ENCODE measurements at regions not wholly inside any gene's neighbourhood (a gene's known extent, or its start where the extent isn't known, plus 50 kb on each side); places are given as distances from the start of the nearest gene placed in this dataset.

DNA sequence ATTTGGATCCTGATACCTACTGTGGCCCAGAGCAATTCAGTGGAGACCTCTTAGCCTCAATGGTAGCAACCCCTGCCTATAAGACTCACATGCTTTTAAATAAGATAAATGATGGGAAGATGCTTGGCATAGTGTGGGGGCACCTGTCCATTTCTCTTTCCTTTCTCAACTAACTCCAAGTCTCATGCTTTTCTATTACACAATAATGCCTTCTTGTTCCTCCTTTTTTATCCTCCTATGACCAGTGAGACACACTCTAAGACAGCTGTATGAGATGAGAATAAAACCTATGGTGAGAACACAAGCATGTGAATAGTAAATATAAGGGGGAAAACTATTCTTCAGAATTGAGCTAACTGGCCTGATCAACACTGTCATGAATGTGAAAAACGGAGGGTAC is 147.0 kb upstream of the STXBP5 start:
- POLR2A ChIA-PET, result no interaction called here
- Mint-ChIP-seq H3K36me3 (ENCODE audit: low read depth) (no peaks in the 10 kb centered on the region), H3K27ac (no peak overlapping the region), H3K4me1 (no peaks in the 10 kb centered on the region), H3K4me3 (no peak overlapping the region), H3K27me3 (no peaks in the 10 kb centered on the region), H3K9me3 (no peaks in the 10 kb centered on the region)
- no peak for DNase-seq
- CTCF ChIA-PET, result no interaction called here

DNA sequence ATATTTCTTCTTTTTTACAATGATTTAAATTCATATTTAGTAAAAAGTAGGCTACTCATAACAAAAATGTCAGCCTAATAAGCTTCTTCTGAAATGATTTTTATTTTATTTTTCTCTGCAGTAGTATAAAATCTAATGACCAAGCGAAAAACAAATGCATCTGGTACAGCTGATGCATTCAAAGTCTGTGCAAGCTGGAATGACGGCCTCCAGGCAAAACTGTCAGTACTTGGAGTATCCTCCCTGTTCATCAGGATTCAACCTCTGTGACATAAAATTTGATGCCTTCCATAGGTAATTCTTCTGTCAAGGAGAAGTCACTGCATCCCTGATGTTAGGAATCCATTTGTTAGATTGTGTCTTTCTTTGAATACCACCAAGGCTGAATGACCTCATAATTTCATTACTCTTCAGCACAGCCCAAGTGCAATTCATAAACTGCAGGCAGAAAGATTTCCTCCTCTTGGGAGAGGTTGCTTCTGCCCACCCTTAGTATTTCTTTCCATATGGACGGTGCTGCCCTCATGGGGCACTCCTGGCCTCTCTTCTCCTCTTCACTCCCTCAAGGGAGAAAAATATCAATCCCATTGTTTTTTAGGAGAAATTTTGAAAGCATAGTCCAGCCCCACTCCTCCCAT is 146.4 kb upstream of the STXBP5 start:
- POLR2A ChIA-PET, result no interaction called here
- CTCF ChIA-PET, result no interaction called here
- DNase-seq, result no peak
- Mint-ChIP-seq H3K9me3 (no peaks in the 10 kb centered on the region), H3K4me3 (no peak overlapping the region), H3K4me1 (no peaks in the 10 kb centered on the region), H3K36me3 (ENCODE audit: low read depth) (no peaks in the 10 kb centered on the region), H3K27me3 (no peaks in the 10 kb centered on the region), H3K27ac (no peak overlapping the region)

DNA sequence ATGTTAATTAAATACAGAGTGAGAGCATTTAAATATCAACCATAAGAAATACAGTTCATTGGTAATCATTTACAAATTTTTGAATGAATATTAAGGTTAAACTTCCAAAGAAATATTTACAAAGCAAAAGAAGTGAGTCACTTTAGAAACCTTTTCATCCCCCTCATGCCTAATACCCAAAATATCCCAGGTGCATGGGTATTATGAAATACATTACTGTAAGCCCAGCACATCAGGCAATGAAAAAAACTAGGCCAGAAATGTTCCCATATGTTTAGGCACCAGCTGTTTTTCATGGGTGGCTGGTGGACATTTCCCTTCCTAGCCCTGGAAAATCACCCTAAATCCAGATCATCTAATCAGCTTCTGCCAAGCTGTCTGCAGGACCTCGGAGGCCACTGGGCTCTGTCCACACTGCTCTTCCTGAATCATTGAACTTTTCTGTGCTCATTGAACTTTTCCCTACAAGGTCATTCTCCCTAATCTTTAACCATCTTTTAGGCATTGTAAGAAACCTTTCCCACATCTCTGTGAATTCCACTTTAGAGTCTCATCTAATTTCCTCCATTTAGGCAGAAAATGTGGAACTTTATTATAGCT is 145.3 kb upstream of the STXBP5 start:
- no peak for DNase-seq
- H3K27me3 Mint-ChIP-seq, result no peaks in the 10 kb centered on the region
- no peak overlapping the region for H3K27ac Mint-ChIP-seq
- POLR2A ChIA-PET, result no interaction called here
- CTCF ChIA-PET, result interaction anchor here (1.1 to 1.2 kb wide), 2 partner anchors 10 to 16 kb away, joined by 3 read pairs; no protein-coding TSS in a partner anchor
- no peaks in the 10 kb centered on the region for H3K36me3 Mint-ChIP-seq (ENCODE audit: low read depth)
- peaks cover under 1% of the 10 kb centered on the region for H3K4me1 Mint-ChIP-seq
- peaks cover under 1% of the 10 kb centered on the region for H3K9me3 Mint-ChIP-seq
- no peak overlapping the region for H3K4me3 Mint-ChIP-seq

DNA sequence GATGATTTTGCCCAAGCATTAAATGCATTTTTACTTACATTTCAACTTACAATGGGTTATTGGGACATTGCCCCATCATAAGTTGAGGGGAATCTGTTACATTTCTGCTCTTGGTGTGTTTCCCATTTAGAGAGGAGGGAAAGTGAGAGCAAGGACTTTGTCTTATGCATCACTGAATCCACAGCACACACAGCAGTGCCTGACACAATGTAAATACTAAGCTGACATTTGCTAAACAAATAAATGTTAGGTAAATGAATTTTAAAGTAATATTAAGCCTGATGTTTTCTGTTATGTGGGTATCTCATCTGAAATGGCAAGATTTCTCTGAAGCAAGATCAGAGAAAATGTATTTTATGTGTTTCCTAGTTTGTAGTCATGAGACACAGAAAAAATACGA is 143.6 kb upstream of the STXBP5 start:
- H3K4me3 Mint-ChIP-seq, result no peak overlapping the region
- H3K27ac Mint-ChIP-seq, result no peak overlapping the region
- DNase-seq, result no peak
- no peaks in the 10 kb centered on the region for H3K36me3 Mint-ChIP-seq (ENCODE audit: low read depth)
- ChIA-PET POLR2A (no interaction called here), CTCF (no interaction called here)
- H3K27me3 Mint-ChIP-seq, result no peaks in the 10 kb centered on the region
- peaks cover 12% of the 10 kb centered on the region for H3K4me1 Mint-ChIP-seq
- peaks cover 10% of the 10 kb centered on the region for H3K9me3 Mint-ChIP-seq

DNA sequence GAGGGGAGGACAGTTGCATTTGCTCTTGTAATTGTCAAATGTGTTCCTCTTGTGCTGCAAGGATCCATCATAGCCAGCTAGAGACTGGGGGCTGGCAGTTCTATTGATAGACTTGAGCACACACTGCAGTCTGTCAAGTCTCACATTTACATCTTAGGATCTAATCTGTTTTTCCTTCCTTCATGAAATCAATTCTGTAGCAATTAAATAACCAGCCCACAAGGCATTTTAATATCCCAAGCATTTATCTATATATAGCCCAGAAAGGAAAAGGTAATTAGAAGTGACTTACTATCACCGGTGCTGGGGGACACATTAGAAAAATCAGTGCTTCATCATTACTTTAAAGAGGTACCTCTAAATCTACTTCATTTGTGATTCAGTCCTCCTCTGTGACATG is 143.0 kb upstream of the STXBP5 start:
- H3K27ac Mint-ChIP-seq, result peak overlapping the region; percentile 19
- H3K4me1 Mint-ChIP-seq, result peaks cover 13% of the 10 kb centered on the region
- CTCF ChIA-PET, result no interaction called here
- H3K4me3 Mint-ChIP-seq, result no peak overlapping the region
- no peak for DNase-seq
- peaks cover 11% of the 10 kb centered on the region for H3K9me3 Mint-ChIP-seq
- POLR2A ChIA-PET, result no interaction called here
- no peaks in the 10 kb centered on the region for H3K36me3 Mint-ChIP-seq (ENCODE audit: low read depth)
- H3K27me3 Mint-ChIP-seq, result no peaks in the 10 kb centered on the region

DNA sequence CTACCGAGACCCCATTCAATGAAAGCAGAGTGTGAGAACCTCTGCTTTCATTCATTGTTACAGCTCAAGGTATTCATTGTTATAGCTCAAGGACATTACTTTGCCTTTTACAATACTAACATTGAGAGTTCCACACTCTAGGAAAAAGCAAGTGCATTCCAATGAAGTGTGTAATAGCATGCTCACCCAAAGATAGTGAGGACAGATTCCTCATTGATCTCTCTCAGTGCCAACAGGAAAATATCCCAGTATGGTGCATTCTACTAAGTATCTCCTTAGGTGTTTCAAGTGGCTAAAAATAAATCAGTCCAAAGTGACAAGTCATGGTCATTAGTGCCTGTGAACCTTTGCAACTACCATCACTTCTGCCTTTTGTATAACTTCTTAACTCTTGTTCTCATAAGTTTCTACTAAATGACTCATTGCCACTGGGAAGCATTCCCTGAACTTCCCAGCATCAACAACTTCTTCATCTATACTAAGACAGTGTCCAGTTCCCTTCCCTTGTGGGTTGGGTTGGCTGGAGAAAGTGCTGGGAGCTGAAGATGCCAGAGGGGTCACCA is 140.7 kb upstream of the STXBP5 start:
- ChIA-PET POLR2A (no interaction called here), CTCF (no interaction called here)
- H3K9me3 Mint-ChIP-seq, result peaks cover 16% of the 10 kb centered on the region
- no peak overlapping the region for H3K27ac Mint-ChIP-seq
- H3K27me3 Mint-ChIP-seq, result no peaks in the 10 kb centered on the region
- H3K36me3 Mint-ChIP-seq (ENCODE audit: low read depth), result no peaks in the 10 kb centered on the region
- DNase-seq, result no peak
- peaks cover 13% of the 10 kb centered on the region for H3K4me1 Mint-ChIP-seq
- no peak overlapping the region for H3K4me3 Mint-ChIP-seq

DNA sequence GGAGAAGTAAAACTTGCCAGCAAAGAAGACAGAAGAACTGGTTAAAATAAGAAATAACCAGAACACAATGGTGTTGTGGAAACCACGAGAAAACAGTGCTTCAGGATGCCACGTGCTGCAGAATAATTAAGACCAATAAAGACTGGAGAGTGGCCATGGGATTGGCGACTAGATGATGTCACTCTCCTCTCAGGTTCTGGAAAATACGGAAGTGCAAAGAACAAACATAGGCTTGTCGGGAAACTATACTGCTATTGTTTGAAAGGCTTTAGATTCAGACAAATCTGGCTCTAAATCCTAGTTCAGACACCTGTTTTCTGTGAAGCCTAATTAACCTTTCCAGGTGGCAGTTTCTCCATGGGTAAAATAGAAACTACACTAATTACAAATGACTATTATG is 138.4 kb upstream of the STXBP5 start:
- ChIA-PET POLR2A (no interaction called here), CTCF (no interaction called here)
- no peak for DNase-seq
- Mint-ChIP-seq H3K27me3 (no peaks in the 10 kb centered on the region), H3K27ac (no peak overlapping the region), H3K9me3 (peaks cover 30% of the 10 kb centered on the region), H3K36me3 (ENCODE audit: low read depth) (no peaks in the 10 kb centered on the region), H3K4me3 (no peak overlapping the region), H3K4me1 (peaks cover 13% of the 10 kb centered on the region)

DNA sequence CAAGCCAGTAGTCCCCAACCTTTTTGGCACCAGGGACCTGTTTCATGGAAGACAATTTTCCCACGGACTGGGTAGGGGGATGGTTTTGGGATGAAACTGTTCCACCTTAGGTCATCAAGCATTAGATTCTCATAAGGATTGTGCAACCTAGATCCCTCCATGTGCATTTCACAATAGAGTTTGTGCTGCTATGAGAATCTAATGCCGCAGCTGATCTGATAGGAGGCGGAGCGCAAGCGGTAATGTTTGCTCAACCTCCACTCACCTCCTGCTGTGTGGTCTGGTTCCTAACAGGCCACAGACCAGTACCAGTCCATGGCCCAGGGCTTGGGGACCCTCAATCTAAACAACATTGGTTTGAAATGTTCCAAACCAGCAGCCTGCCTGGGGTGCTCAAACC is 137.0 kb upstream of the STXBP5 start:
- Mint-ChIP-seq H3K4me3 (no peak overlapping the region), H3K9me3 (peaks cover 30% of the 10 kb centered on the region), H3K27me3 (no peaks in the 10 kb centered on the region), H3K4me1 (peaks cover 13% of the 10 kb centered on the region), H3K36me3 (ENCODE audit: low read depth) (no peaks in the 10 kb centered on the region), H3K27ac (no peak overlapping the region)
- CTCF ChIA-PET, result no interaction called here
- POLR2A ChIA-PET, result no interaction called here
- no peak for DNase-seq

DNA sequence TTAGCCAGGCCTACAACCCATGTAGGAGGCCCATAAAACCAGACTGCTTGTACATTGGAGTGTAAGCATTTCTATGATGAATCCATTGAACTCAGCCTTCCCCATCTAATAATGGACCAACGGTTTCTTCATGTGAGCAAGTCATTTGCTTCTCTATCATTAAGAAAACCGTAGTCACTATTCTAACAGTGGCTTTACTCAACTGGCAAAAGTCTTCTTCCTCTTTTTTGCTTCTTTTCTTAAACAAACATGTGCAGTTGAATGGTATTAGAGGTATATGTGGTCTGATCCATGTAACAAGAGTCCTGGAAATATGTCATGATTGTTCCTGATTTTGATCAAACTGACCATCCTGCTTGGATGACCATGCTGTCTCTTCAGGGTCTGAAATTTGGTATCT is 132.4 kb upstream of the STXBP5 start:
- Mint-ChIP-seq H3K36me3 (ENCODE audit: low read depth) (no peaks in the 10 kb centered on the region), H3K27me3 (no peaks in the 10 kb centered on the region), H3K27ac (no peak overlapping the region), H3K9me3 (peaks cover 17% of the 10 kb centered on the region), H3K4me3 (no peak overlapping the region), H3K4me1 (no peaks in the 10 kb centered on the region)
- ChIA-PET CTCF (no interaction called here), POLR2A (no interaction called here)
- no peak for DNase-seq

DNA sequence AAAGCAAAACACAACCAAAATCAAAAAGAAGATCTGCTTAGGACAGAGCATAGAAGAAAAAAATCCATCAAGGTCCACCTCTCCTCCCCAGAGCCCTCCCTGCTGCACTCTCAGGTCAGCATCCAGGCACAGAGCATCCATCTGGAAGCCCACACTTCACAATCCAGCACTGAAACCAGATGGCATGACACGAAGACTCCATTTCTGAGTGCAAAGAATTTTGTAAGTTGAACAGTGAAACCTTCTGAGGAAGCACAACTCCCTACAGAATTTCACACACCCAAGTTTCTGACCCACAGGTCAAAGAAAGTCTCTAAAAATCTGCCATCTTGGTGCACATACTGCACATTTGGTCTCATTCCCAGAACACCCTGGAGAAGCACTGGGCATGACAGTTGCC is 128.8 kb upstream of the STXBP5 start:
- ChIA-PET CTCF (no interaction called here), POLR2A (no interaction called here)
- H3K27ac Mint-ChIP-seq, result no peak overlapping the region
- H3K4me3 Mint-ChIP-seq, result no peak overlapping the region
- no peaks in the 10 kb centered on the region for H3K36me3 Mint-ChIP-seq (ENCODE audit: low read depth)
- H3K27me3 Mint-ChIP-seq, result no peaks in the 10 kb centered on the region
- no peak for DNase-seq
- H3K9me3 Mint-ChIP-seq, result no peaks in the 10 kb centered on the region
- H3K4me1 Mint-ChIP-seq, result no peaks in the 10 kb centered on the region

DNA sequence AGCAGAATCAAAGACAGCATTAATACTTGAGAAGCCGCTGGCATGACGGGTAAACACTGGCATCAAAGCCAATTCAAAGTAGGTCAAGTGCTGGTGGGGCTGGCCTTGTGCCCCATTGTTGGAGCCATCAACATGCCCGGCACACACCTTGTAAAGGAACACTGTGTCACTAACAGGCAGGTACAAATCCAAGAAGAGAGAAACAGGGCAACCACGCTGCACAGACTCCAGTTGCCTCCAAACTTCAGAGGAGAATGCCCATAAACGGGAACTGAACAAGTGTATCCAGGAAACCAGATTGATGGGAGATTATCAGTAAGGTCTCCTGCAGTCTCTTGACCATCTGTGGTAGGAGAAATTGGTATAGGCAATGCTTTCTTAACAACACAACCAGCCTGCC is 127.0 kb upstream of the STXBP5 start:
- Mint-ChIP-seq H3K4me3 (no peak overlapping the region), H3K27me3 (no peaks in the 10 kb centered on the region), H3K27ac (no peak overlapping the region), H3K9me3 (no peaks in the 10 kb centered on the region), H3K36me3 (ENCODE audit: low read depth) (no peaks in the 10 kb centered on the region), H3K4me1 (no peaks in the 10 kb centered on the region)
- ChIA-PET POLR2A (no interaction called here), CTCF (interaction anchor here (0.6 to 1.6 kb wide), 2 partner anchors 13 to 130 kb away, joined by 3 read pairs; no protein-coding TSS in a partner anchor)
- no peak for DNase-seq

DNA sequence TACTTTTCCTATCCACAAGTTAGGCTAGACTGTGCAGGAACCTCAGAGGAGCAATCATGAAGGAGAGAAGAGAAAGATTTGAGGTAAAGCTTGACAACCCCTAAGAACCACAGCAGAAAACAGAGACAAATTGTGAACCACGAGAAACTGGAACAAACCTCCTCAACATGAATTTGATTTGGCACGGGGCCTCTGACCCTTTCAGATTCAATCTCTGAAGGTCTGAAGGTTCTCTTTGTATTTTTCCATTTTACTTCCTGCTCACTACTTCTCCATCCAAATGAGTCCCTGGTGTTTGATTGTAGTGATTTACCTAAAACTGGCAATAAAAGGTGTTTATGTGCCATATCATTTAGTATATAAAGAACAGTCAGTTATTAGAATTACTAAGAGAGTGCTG is 126.1 kb upstream of the STXBP5 start:
- Mint-ChIP-seq H3K36me3 (ENCODE audit: low read depth) (no peaks in the 10 kb centered on the region), H3K9me3 (no peaks in the 10 kb centered on the region)

DNA sequence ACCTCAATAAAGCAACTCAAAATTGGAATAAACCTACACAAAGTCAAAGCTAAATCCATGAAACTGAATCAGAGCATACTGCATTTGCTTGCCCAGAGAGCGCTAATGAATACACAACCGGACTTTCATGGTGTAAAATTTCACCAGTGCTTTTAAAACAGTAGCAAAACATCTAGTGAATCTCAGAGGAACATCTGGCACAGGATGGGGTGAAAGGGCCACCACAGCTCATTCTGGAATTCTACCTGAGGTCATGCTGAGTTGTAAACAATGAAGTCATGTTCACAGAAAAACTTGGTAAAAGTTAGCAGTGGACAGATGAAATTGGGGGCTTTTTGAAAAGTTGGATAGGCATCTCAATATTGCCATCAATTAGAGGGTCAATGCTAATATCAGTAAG is 125.6 kb upstream of the STXBP5 start:
- ChIA-PET CTCF (no interaction called here), POLR2A (no interaction called here)

More for the DNA sequence above, 126.1 kb upstream of the STXBP5 start:
- Mint-ChIP-seq H3K4me3 (no peak overlapping the region), H3K27ac (no peak overlapping the region), H3K27me3 (no peaks in the 10 kb centered on the region), H3K4me1 (no peaks in the 10 kb centered on the region)
- no peak for DNase-seq
- ChIA-PET POLR2A (no interaction called here), CTCF (no interaction called here)

DNA sequence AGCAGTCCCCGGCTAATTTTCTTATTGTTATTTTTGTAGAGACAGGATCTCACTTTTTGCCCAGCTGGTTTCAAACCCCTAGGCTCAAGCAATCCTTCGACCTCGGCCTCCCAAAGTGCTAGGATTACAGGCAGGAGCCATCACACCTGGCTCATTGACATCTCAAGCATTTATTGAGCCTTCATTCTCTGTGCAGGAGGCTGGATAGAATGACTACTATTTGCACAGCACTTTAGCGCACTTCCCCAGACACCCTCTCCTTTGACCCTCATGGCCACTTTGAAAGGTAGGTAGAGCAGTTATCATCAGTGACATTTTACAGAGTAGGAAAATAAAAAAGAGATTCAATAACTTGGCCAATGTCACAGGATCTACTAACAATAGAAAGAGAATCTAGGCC is 124.0 kb upstream of the STXBP5 start:
- Mint-ChIP-seq H3K9me3 (peaks cover 2% of the 10 kb centered on the region), H3K36me3 (ENCODE audit: low read depth) (no peaks in the 10 kb centered on the region), H3K27me3 (no peaks in the 10 kb centered on the region), H3K4me1 (peaks cover 3% of the 10 kb centered on the region), H3K27ac (no peak overlapping the region), H3K4me3 (no peak overlapping the region)
- DNase-seq, result no peak
- ChIA-PET POLR2A (no interaction called here), CTCF (no interaction called here)

More for the DNA sequence above, 125.6 kb upstream of the STXBP5 start:
- no peak for DNase-seq
- no peak overlapping the region for H3K4me3 Mint-ChIP-seq
- no peak overlapping the region for H3K27ac Mint-ChIP-seq
- no peaks in the 10 kb centered on the region for H3K9me3 Mint-ChIP-seq
- no peaks in the 10 kb centered on the region for H3K36me3 Mint-ChIP-seq (ENCODE audit: low read depth)
- H3K4me1 Mint-ChIP-seq, result no peaks in the 10 kb centered on the region
- no peaks in the 10 kb centered on the region for H3K27me3 Mint-ChIP-seq

Data from activated CD4-positive, alpha-beta T cell treated with anti-CD3 and anti-CD28 coated beads, Interleukin-2, amount 10 ng/mL, durations not matched to agents 7 days and 5 days (primary cell).